ENCODE measurements at regions not wholly inside any gene's neighbourhood (a gene's known extent, or its start where the extent isn't known, plus 50 kb on each side); places are given as distances from the start of the nearest gene placed in this dataset.

GRCh38 chr7:84829719-84830118 is 357.1 kb downstream of the SEMA3D start:
- no peak for FAIRE-seq
- H3K27ac ChIP-seq, result no peak overlapping the region
- H3K4me1 ChIP-seq, result no peaks in the 10 kb centered on the region
- no peak overlapping the region for H3K4me3 ChIP-seq
- ChIA-PET POLR2A (no interaction called here), CTCF (interaction anchor here (1.0 kb wide), 1 partner anchor 192 kb away, joined by 3 read pairs; no protein-coding TSS in a partner anchor)
- TF ChIP-seq MYC (IDR thresholded peaks at IDR 0.05; ENCODE audit: borderline replicate concordance, low read length) (no peak), POLR2A (IDR thresholded peaks at IDR 0.05; ENCODE audit: low read length) (no peak), EHF (CRISPR knock-in tag; IDR thresholded peaks at IDR 0.05) (no peak), CBX8 (IDR thresholded peaks at IDR 0.05) (no peak), SREBF2 (IDR thresholded peaks at IDR 0.05) (no peak), POLR2AphosphoS2 (conservative IDR thresholded peaks at IDR 0.05; ENCODE audit: low read length) (no peak), CHD4 (IDR thresholded peaks at IDR 0.05; ENCODE audit: borderline replicate concordance) (no peak), HMGXB4 (CRISPR knock-in tag; IDR thresholded peaks at IDR 0.05; ENCODE audit: borderline replicate concordance) (no peak), HDAC2 (IDR thresholded peaks at IDR 0.05) (no peak)
- H3K4me2 ChIP-seq, result no peak overlapping the region
- no peak for ATAC-seq
- no peaks in the 10 kb centered on the region for H3K9me3 ChIP-seq
- DNase-seq (ENCODE audit: low read depth in 1 of 2, low spot score in 1 of 2), result no peak

- POLR2A ChIA-PET, result no interaction called here
- TF ChIP-seq MAFK (IDR thresholded peaks at IDR 0.05; ENCODE audit: partially characterized antibody) (peak; percentile 36), NPAS2 (CRISPR knock-in tag; IDR thresholded peaks at IDR 0.05; ENCODE audit: borderline replicate concordance) (no peak)
- H3K9me3 ChIP-seq, result no peaks in the 10 kb centered on the region
- H3K4me2 ChIP-seq, result no peak overlapping the region
- no peak for FAIRE-seq
- H3K27ac ChIP-seq, result no peak overlapping the region
- no peaks in the 10 kb centered on the region for H3K4me1 ChIP-seq
- no peak overlapping the region for H3K4me3 ChIP-seq
- no peak for DNase-seq (ENCODE audit: low read depth in 1 of 2, low spot score in 1 of 2)
- CTCF ChIA-PET, result interaction anchor here (0.6 kb wide), 1 partner anchor 147 kb away, joined by 3 read pairs; no protein-coding TSS in a partner anchor
- ATAC-seq, result no peak
- WGBS (ENCODE audit: missing lambda C conversion rate), result 70% methylated on average over 3 of the region's 3 CpGs
These were observed 362.7 kb downstream of the SEMA3D start for GRCh38 chr7:84824057-84824651.

- Histone ChIP-seq H3K9me3 (no peaks in the 10 kb centered on the region), H3K4me2 (no peak overlapping the region), H3K27ac (no peak overlapping the region), H3K4me3 (no peak overlapping the region), H3K4me1 (no peaks in the 10 kb centered on the region)
- ChIA-PET POLR2A (no interaction called here), CTCF (interaction anchor here (0.6 to 1.1 kb wide), 2 partner anchors 42 to 148 kb away, joined by 3 read pairs; no protein-coding TSS in a partner anchor)
- no peak for ATAC-seq
- WGBS (ENCODE audit: missing lambda C conversion rate), result 37% methylated on average over 2 of the region's 2 CpGs
- no peak for DNase-seq (ENCODE audit: low read depth in 1 of 2, low spot score in 1 of 2)
- FAIRE-seq, result no peak
- TF ChIP-seq RAD21 (conservative IDR thresholded peaks at IDR 0.05 in 1 of 2, IDR thresholded peaks at IDR 0.05 in 1 of 2) (no peak), FOSL2 (IDR thresholded peaks at IDR 0.05) (no peak), FOSL2 (CRISPR knock-in tag; IDR thresholded peaks at IDR 0.05) (no peak), MAX (IDR thresholded peaks at IDR 0.05) (no peak), RFX5 (IDR thresholded peaks at IDR 0.05) (no peak), HMGXB4 (CRISPR knock-in tag; IDR thresholded peaks at IDR 0.05; ENCODE audit: borderline replicate concordance) (no peak), FOXS1 (CRISPR knock-in tag; IDR thresholded peaks at IDR 0.05) (no peak), FOSB (CRISPR knock-in tag; IDR thresholded peaks at IDR 0.05) (no peak), MAZ (IDR thresholded peaks at IDR 0.05; ENCODE audit: borderline replicate concordance, low read depth, low read length) (no peak), POLR2AphosphoS2 (conservative IDR thresholded peaks at IDR 0.05; ENCODE audit: low read length) (no peak), HOXB13 (CRISPR knock-in tag; IDR thresholded peaks at IDR 0.05; ENCODE audit: low read depth) (no peak), ZFP36 (IDR thresholded peaks at IDR 0.05; ENCODE audit: borderline replicate concordance, partially characterized antibody) (no peak), SREBF2 (IDR thresholded peaks at IDR 0.05) (no peak), NPAS2 (CRISPR knock-in tag; IDR thresholded peaks at IDR 0.05; ENCODE audit: borderline replicate concordance) (no peak), E2F6 (IDR thresholded peaks at IDR 0.05; ENCODE audit: borderline replicate concordance, low read depth) (no peak), JUN (IDR thresholded peaks at IDR 0.05) (no peak)
These were observed 363.3 kb downstream of the SEMA3D start for GRCh38 chr7:84823530-84823929.
